HCT116 (cell line): ENCODE measurements at regions not wholly inside any gene's neighbourhood (a gene's known extent, or its start where the extent isn't known, plus 50 kb on each side); places are given as distances from the start of the nearest gene placed in this dataset.

ENCODE experiments used
- ATAC-seq: fragments of 200-7000 bp; cut with Tn5 transposase; 2 replicates; pipeline ENCODE4 v1.9.1; 2020; ENCODE audit warnings: mild to moderate bottlenecking, moderate library complexity
- BruUV-seq: library from RNA; stranded (reverse); fragments of 400-500 nt; replicated peaks from 2 replicates; lab custom pipeline; 2021; lab: Mats Ljungman, UMichigan
- CTCF ChIA-PET: fragments of 300-600 bp; sonication (Branson Sonifier 250); formaldehyde crosslinking; loops from one replicate; lab custom pipeline; 2021; ENCODE audit warnings: antibody characterized with exemption; lab: Charles Lee
- POLR2A ChIA-PET: fragments of 300-600, 350-600 bp; sonication (Branson Sonifier 250); formaldehyde crosslinking; loops from one replicate; lab custom pipeline; 2021; ENCODE audit warnings: antibody characterized with exemption; lab: Charles Lee
- RAD21 ChIA-PET, 2 experiments: fragments of 300-600 bp; sonication (Branson Sonifier 250); formaldehyde crosslinking; loops; one replicate each; lab custom pipeline; 2023; ENCODE audit warnings: low total read pairs in 2 of 2; ENCODE audit not compliant: uncharacterized antibody in 2 of 2, unreplicated experiment in 2 of 2, low non-redundant PET in 1 of 2; lab: Charles Lee
- DNase-seq: peaks from one replicate; pipeline ENCODE4 v3.0.0-alpha.2; 2010; ENCODE audit warnings: low read depth, low spot score
- H2AFZ ChIP-seq: fragments of 200-600 bp; shearing (Covaris generic), sonication (generic); 2 replicates; pipeline ENCODE4 v1.6.1; 2017; ENCODE audit warnings: low read depth, mixed run types, mixed read lengths, antibody characterized with exemption, low read length; ENCODE audit not compliant: poor library complexity, severe bottlenecking
- H3K27ac ChIP-seq: 2 replicates; pipeline ENCODE4 v1.5.1; 2012; ENCODE audit warnings: low read depth, low read length
- H3K27me3 ChIP-seq: fragments of 200-600 bp; sonication (generic); 2 replicates; pipeline ENCODE4 v1.6.1; 2016; ENCODE audit warnings: mixed run types, low read length, mixed read lengths; ENCODE audit not compliant: insufficient read depth
- H3K36me3 ChIP-seq, 2 experiments: fragments of 200-500 bp in 1 of 2; fragments of 200-600 bp in 1 of 2; sonication (Bioruptor generic) in 1 of 2; sonication (generic) in 1 of 2; 2 replicates each; pipeline versions ENCODE4 v1.5.1 to v1.6.1; 2014 to 2016; ENCODE audit warnings: low read length in 2 of 2, inconsistent platforms in 1 of 2, mixed read lengths in 1 of 2, mixed run types in 1 of 2; ENCODE audit not compliant: insufficient read depth in 2 of 2, control insufficient read depth in 1 of 2
- H3K4me1 ChIP-seq, 2 experiments: fragments of 200-600 bp in 1 of 2; sonication (generic) in 1 of 2; 2 replicates each; pipeline versions ENCODE4 v1.5.1 to v1.6.1; 2012 to 2017; ENCODE audit warnings: low read length in 2 of 2, inconsistent platforms in 1 of 2, mild to moderate bottlenecking in 1 of 2, mixed read lengths in 1 of 2, mixed run types in 1 of 2, moderate library complexity in 1 of 2; ENCODE audit not compliant: insufficient read depth in 2 of 2, control insufficient read depth in 1 of 2
- H3K4me2 ChIP-seq: fragments of 200-600 bp; sonication (generic); 2 replicates; pipeline ENCODE4 v1.6.1; 2017; ENCODE audit warnings: mixed run types, low read length, mixed read lengths
- H3K4me3 ChIP-seq, 2 experiments: fragments of 200-600 bp in 1 of 2; sonication (generic) in 1 of 2; replicated peaks in 1 of 2; 2 replicates each; pipeline ENCODE4 v1.5.1; 2011 to 2016; ENCODE audit warnings: low read length in 2 of 2, control low read depth in 1 of 2, low read depth in 1 of 2, mild to moderate bottlenecking in 1 of 2, mixed read lengths in 1 of 2, mixed run types in 1 of 2
- H3K79me2 ChIP-seq: fragments of 200-600 bp; sonication (generic); 2 replicates; pipeline ENCODE4 v1.6.1; 2017; ENCODE audit warnings: mild to moderate bottlenecking, mixed run types, low read length, moderate library complexity, mixed read lengths; ENCODE audit not compliant: insufficient read depth
- H3K9ac ChIP-seq: fragments of 200-600 bp; sonication (generic); 2 replicates; pipeline ENCODE4 v1.6.1; 2016; ENCODE audit warnings: low read length, mixed read lengths
- H3K9me2 ChIP-seq: fragments of 200-600 bp; sonication (generic), shearing (Covaris generic); 2 replicates; pipeline ENCODE4 v1.6.1; 2017; ENCODE audit warnings: mixed run types, mild to moderate bottlenecking, moderate library complexity; ENCODE audit not compliant: insufficient read depth
- H3K9me3 ChIP-seq, 2 experiments: fragments of 200-500 bp in 1 of 2; fragments of 200-600 bp in 1 of 2; sonication (Bioruptor generic) in 1 of 2; sonication (generic) in 1 of 2; 2 replicates each; pipeline ENCODE4 v1.6.1; 2014 to 2017; ENCODE audit warnings: low read length in 2 of 2, mixed read lengths in 2 of 2, inconsistent platforms in 1 of 2, low read depth in 1 of 2, mild to moderate bottlenecking in 1 of 2, mixed run types in 1 of 2, moderate library complexity in 1 of 2; ENCODE audit not compliant: control insufficient read depth in 1 of 2, insufficient read depth in 1 of 2
- H4K20me1 ChIP-seq: fragments of 200-600 bp; sonication (generic), shearing (Covaris generic); 2 replicates; pipeline ENCODE4 v1.6.1; 2017; ENCODE audit warnings: mixed run types, mild to moderate bottlenecking, moderate library complexity; ENCODE audit not compliant: insufficient read depth
- CBX3 ChIP-seq: IDR thresholded peaks from 2 replicates; pipeline ENCODE4 v1.6.1; 2012; ENCODE audit warnings: low read depth
- CEBPB ChIP-seq: IDR thresholded peaks from 2 replicates; pipeline ENCODE4 v1.6.1; 2012; ENCODE audit warnings: low read depth
- EGR1 ChIP-seq: IDR thresholded peaks from 2 replicates; pipeline ENCODE4 v1.6.1; 2012; ENCODE audit warnings: low read depth
- FOSL1 ChIP-seq: IDR thresholded peaks from 2 replicates; pipeline ENCODE4 v1.6.1; 2012; ENCODE audit warnings: low read depth
- POLR2A ChIP-seq: IDR thresholded peaks from 2 replicates; pipeline ENCODE4 v1.7.0; 2011; ENCODE audit warnings: borderline replicate concordance; ENCODE audit not compliant: insufficient read depth, insufficient read length; ENCODE audit errors: extremely low read depth
- POLR2AphosphoS5 ChIP-seq: IDR thresholded peaks from 2 replicates; pipeline ENCODE4 v1.6.1; 2011; ENCODE audit warnings: mild to moderate bottlenecking, low read depth, low read length, moderate library complexity
- RAD21 ChIP-seq: IDR thresholded peaks from 2 replicates; pipeline ENCODE4 v1.6.1; 2012; ENCODE audit warnings: low read depth, mild to moderate bottlenecking
- SIN3A ChIP-seq: IDR thresholded peaks from 2 replicates; pipeline ENCODE4 v1.6.1; 2012; ENCODE audit warnings: low read depth
- SP1 ChIP-seq: IDR thresholded peaks from 2 replicates; pipeline ENCODE4 v1.6.1; 2012; ENCODE audit warnings: low read depth
- TCF7L2 ChIP-seq: IDR thresholded peaks from 2 replicates; pipeline ENCODE4 v1.7.0; 2011; ENCODE audit warnings: borderline replicate concordance, inconsistent platforms; ENCODE audit not compliant: insufficient read depth, insufficient read length; ENCODE audit errors: extremely low read depth
- YY1 ChIP-seq: IDR thresholded peaks from 2 replicates; pipeline ENCODE4 v1.6.1; 2011; ENCODE audit warnings: low read length, low read depth, moderate library complexity, mild to moderate bottlenecking; ENCODE audit not compliant: insufficient replicate concordance; ENCODE audit errors: extremely low read depth
- ZFX ChIP-seq: fragments of 450-650 bp; IDR thresholded peaks from 2 replicates; pipeline ENCODE4 v1.6.1; 2017
- ZNF274 ChIP-seq: fragments of 200-500 bp; sonication (Bioruptor generic); IDR thresholded peaks from 2 replicates; pipeline ENCODE4 v1.6.1; 2014; ENCODE audit warnings: mild to moderate bottlenecking, low read depth, low read length, inconsistent platforms
- intact Hi-C: fragments of 100-400 bp; cut with micrococcal nuclease; formaldehyde crosslinking; loops from 2 replicates; pipeline ENCODE4 v1.10.0; 2022
- TF ChIP-seq, protein P1 (sequence below): IDR thresholded peaks from 2 replicates; pipeline ENCODE4 v1.6.1; 2012
- TF ChIP-seq, protein P2 (sequence below): IDR thresholded peaks from 2 replicates; pipeline ENCODE4 v1.6.1; 2011; ENCODE audit warnings: mild to moderate bottlenecking, low read length, moderate library complexity; ENCODE audit not compliant: insufficient replicate concordance; ENCODE audit errors: extremely low read depth
- TF ChIP-seq, protein P3 (sequence below): IDR thresholded peaks from 2 replicates; pipeline ENCODE4 v1.6.1; 2012; ENCODE audit warnings: low read depth

DNA sequence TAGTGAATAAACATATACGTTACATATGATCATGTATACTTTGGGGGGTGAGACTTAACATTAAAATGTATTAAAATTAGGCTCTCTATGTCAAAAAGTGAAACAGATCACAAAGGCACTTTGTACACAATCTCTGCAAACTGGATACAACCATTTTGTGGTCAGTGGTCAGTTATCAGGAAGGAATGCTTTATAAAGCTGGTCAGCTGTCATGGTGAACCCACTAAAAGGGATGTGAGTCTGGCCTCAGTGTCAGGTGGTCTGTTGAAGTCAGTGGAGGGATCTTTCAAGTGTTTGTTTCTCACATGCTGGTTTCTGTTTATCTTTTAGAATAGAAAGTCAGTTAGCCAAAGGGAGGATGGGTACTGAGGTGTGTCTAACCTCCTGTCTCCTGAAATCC is 875.5 kb upstream of the INTU start:
- H3K4me1 ChIP-seq, result no peaks in the 10 kb centered on the region
- no peak overlapping the region for H3K4me2 ChIP-seq
- no peak overlapping the region for H3K27ac ChIP-seq
- CTCF ChIA-PET, result no interaction called here
- no peaks in the 10 kb centered on the region for H3K9me3 ChIP-seq
- H3K79me2 ChIP-seq, result no peaks in the 10 kb centered on the region
- intact Hi-C loops, result no loop called here
- TF ChIP-seq EGR1, result no peak
- TF ChIP-seq RAD21, result no peak
- TF ChIP-seq TCF7L2, result no peak
- TF ChIP-seq ZNF274, result no peak
- no peak for TF ChIP-seq FOSL1
- TF ChIP-seq CEBPB, result no peak
- no peak for TF ChIP-seq YY1
- TF ChIP-seq, protein P1, sequence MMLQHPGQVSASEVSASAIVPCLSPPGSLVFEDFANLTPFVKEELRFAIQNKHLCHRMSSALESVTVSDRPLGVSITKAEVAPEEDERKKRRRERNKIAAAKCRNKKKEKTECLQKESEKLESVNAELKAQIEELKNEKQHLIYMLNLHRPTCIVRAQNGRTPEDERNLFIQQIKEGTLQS, result no peak
- TF ChIP-seq SIN3A, result no peak
- TF ChIP-seq, all 23 proteins: peak for 0
- ATAC-seq (no peak), DNase-seq (no peak)
- Histone ChIP-seq H2AFZ (no peak overlapping the region), H3K36me3 (no peaks in the 10 kb centered on the region), H3K9ac (no peak overlapping the region), H3K9me2 (peaks cover 4% of the 10 kb centered on the region; the same call in 1 of the 2 replicates), H3K4me3 (no peak overlapping the region), H3K27me3 (no peaks in the 10 kb centered on the region), H4K20me1 (no peaks in the 10 kb centered on the region)
- POLR2A ChIA-PET, result no interaction called here
- no TSS peak for BruUV-seq
- RAD21 ChIA-PET, result no interaction called here

DNA sequence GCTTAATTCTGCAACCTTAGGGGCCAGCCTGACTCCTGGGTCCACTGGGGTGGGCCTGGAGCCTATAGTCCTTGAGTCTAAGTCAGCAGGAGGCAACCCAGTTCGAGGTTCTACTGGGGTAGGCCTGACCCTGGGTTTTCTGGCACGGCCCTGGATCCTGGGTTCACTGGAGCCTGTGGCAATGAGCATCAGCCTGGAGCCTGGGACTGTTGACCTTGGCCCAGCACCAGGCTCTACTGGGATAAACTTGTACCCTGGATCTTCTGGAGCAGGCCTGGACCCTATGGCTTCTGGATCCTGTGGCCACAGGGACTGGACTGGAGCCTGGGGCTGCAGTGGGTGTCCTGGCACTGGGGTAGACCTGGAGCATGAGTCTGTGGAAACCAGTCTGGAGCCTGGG is 874.3 kb upstream of the INTU start:
- ATAC-seq (no peak), DNase-seq (no peak)
- intact Hi-C loops, result no loop called here
- ChIA-PET CTCF (no interaction called here), POLR2A (no interaction called here), RAD21 (no interaction called here)
- H3K4me3 ChIP-seq, result no peak overlapping the region
- no peak overlapping the region for H3K9ac ChIP-seq
- no peaks in the 10 kb centered on the region for H3K79me2 ChIP-seq
- peaks cover 4% of the 10 kb centered on the region; the same call in 1 of the 2 replicates for H3K9me2 ChIP-seq
- H2AFZ ChIP-seq, result no peak overlapping the region
- BruUV-seq, result no TSS peak
- H3K36me3 ChIP-seq, result no peaks in the 10 kb centered on the region
- H3K4me2 ChIP-seq, result no peak overlapping the region
- H4K20me1 ChIP-seq, result no peaks in the 10 kb centered on the region
- no peaks in the 10 kb centered on the region for H3K9me3 ChIP-seq
- H3K4me1 ChIP-seq, result no peaks in the 10 kb centered on the region
- no peaks in the 10 kb centered on the region for H3K27me3 ChIP-seq
- no peak overlapping the region for H3K27ac ChIP-seq
- TF ChIP-seq, protein P1, result no peak
- TF ChIP-seq, protein P2, sequence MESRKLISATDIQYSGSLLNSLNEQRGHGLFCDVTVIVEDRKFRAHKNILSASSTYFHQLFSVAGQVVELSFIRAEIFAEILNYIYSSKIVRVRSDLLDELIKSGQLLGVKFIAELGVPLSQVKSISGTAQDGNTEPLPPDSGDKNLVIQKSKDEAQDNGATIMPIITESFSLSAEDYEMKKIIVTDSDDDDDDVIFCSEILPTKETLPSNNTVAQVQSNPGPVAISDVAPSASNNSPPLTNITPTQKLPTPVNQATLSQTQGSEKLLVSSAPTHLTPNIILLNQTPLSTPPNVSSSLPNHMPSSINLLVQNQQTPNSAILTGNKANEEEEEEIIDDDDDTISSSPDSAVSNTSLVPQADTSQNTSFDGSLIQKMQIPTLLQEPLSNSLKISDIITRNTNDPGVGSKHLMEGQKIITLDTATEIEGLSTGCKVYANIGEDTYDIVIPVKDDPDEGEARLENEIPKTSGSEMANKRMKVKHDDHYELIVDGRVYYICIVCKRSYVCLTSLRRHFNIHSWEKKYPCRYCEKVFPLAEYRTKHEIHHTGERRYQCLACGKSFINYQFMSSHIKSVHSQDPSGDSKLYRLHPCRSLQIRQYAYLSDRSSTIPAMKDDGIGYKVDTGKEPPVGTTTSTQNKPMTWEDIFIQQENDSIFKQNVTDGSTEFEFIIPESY, result no peak
- TF ChIP-seq, protein P3, sequence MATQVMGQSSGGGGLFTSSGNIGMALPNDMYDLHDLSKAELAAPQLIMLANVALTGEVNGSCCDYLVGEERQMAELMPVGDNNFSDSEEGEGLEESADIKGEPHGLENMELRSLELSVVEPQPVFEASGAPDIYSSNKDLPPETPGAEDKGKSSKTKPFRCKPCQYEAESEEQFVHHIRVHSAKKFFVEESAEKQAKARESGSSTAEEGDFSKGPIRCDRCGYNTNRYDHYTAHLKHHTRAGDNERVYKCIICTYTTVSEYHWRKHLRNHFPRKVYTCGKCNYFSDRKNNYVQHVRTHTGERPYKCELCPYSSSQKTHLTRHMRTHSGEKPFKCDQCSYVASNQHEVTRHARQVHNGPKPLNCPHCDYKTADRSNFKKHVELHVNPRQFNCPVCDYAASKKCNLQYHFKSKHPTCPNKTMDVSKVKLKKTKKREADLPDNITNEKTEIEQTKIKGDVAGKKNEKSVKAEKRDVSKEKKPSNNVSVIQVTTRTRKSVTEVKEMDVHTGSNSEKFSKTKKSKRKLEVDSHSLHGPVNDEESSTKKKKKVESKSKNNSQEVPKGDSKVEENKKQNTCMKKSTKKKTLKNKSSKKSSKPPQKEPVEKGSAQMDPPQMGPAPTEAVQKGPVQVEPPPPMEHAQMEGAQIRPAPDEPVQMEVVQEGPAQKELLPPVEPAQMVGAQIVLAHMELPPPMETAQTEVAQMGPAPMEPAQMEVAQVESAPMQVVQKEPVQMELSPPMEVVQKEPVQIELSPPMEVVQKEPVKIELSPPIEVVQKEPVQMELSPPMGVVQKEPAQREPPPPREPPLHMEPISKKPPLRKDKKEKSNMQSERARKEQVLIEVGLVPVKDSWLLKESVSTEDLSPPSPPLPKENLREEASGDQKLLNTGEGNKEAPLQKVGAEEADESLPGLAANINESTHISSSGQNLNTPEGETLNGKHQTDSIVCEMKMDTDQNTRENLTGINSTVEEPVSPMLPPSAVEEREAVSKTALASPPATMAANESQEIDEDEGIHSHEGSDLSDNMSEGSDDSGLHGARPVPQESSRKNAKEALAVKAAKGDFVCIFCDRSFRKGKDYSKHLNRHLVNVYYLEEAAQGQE, result no peak
- TF ChIP-seq SP1 (no peak), CBX3 (no peak), ZFX (no peak), POLR2A (no peak), POLR2AphosphoS5 (no peak)
